NCI-H510A (cell line): ENCODE measurements at regions not wholly inside any gene's neighbourhood (a gene's known extent, or its start where the extent isn't known, plus 50 kb on each side); places are given as distances from the start of the nearest gene placed in this dataset.
A peak's percentile ranks its signal among the peaks of the same experiment; 100 is the strongest.
"Not testable (repeated sequence)": the region's sequence is repeated elsewhere in the genome, so short reads cannot be mapped to it uniquely, and the experiment has no call there.

Experiments used
- DNase-seq: peaks from one replicate; lab custom pipeline; 2025; lab: John Stamatoyannopoulos, UW

DNA sequence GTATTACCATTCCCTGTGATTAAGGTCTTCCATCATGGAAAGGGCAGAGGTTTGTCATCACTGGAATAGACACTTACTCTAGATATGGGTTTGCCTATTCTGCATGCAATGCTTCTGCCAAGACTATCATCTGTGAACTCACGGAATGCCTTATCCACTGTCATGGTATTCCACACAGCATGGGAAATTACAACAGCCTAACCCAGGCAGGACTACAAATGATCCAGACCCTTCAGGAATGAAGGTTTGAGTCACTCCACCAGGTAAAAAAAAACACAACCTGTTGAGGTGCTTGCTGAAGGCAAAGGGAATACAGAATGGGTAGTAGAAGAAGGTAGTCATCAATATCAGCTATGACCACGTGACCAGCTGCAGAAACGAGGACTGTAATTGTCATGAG, 89.0 kb upstream of the RANBP6 start:
- not testable (repeated sequence) for DNase-seq

DNA sequence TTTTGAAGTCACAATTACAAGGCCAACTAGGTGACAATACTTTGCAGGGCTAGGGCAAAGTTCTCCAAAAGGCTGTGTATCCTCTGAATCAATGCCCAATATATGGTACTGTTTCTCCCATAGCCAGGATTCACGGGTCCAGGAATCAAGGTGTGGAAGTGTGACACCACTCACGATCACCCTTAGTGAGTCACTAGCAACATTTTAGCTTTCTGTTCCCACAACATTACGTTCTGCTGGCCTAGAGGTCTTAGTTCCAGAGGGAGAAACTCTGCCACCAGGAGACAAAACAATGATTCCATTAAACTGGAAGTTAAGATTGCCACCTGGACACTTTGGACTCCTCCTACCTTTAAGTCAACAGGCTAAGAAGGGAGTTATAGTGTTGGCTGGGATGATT, 88.5 kb upstream of the RANBP6 start:
- not testable (repeated sequence) for DNase-seq

GRCh38 chr9:6102336-6102987, 87.0 kb upstream of the RANBP6 start:
- not testable (repeated sequence) for DNase-seq

GRCh38 chr9:6101725-6102124, 86.3 kb upstream of the RANBP6 start:
- DNase-seq = not testable (repeated sequence)

- not testable (repeated sequence) for DNase-seq
These were observed 83.9 kb upstream of the RANBP6 start for GRCh38 chr9:6099346-6099745.

GRCh38 chr9:6098431-6098830, 83.0 kb upstream of the RANBP6 start:
- DNase-seq = no peak

- DNase-seq = no peak
These were observed 81.4 kb upstream of the RANBP6 start for GRCh38 chr9:6096821-6097220.

- DNase-seq = no peak
These were observed 75.1 kb upstream of the RANBP6 start for GRCh38 chr9:6090277-6091210.

- no peak for DNase-seq
These were observed 73.9 kb upstream of the RANBP6 start for GRCh38 chr9:6089300-6089699.

DNA sequence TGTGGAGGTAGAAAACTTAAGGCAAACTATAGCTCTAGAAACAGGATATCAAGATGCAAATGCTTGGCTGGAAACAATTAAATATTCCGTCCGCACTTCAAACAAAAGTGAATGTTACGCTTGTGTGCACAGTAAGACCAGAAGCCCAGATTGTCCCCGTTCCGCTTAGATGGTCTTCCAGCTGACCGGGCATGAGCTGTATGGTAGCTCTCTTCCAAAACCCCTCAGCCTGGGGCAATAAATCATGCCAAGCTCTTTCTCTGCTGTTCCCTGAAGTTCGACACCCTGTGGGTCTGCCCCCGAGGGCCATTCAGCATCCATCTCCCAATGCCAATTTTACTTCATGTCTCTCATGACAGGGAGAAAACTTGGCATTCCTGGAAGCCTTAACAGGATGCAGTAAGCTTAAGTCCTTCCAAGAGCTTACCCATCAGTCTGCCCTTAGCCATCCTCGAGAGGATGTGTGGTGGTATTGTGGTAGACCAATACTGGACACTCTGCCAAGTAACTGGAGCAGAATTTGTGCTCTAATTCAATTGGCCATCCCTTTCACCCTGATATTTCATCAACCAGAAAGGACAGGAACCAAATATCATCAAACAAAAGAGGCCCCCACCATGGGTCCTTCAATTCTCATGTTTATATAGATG, 70.7 kb upstream of the RANBP6 start:
- no peak for DNase-seq

- peak; percentile 86 for DNase-seq
These were observed 64.8 kb upstream of the RANBP6 start for GRCh38 chr9:6080154-6080716.

DNA sequence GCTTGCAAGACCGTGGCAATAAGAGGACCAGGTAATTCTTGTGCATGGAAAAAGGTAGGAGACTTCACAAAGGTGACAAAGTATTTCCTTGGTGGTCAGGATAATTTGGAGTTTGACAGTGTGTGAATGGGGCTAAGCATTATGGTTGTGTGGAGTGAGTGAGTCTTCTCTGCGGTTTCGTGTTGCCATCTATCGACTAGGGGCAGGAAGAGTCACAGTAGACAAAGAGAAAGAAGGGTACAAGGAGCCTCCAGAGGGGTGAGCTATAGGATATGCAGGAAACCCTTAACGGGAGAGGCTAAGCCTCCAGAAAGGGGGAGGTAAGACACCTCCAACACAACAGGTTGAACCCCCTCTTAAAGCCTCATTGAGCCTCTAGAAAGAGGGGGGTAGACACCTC, 64.0 kb upstream of the RANBP6 start:
- no peak for DNase-seq

DNA sequence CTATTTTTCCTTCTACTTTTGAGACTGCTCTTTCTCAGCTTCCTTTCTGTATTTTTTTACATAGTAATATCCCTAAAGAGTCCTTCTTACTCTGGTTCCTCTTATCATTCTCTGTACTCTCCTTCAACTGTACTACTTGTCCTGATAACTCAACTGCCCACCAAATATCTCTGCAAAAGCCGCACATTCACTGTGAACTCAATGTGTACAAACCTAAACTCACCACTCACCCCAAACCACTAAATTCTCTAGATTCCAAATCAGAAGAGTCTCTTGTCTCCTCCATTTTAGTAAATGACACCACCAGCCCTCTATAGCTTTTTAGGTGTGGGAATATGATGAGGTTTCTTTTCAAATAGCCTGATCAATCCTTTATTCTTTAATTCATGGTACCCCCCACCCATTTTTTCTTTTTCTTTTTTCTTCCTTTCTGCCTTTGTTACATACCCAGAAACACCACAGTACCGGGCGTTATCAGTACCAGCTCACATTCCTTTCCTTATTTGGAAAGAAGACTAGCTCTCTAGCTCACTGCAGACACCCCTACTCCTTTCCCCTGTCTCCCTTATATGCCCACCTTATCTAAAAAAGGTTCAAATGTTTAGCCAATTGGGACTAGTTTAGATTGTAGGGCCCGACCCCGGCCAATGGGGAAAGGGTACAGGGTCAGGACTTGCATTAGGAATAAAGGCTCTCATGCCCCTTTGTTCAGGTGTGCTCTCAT, 63.1 kb upstream of the RANBP6 start:
- no peak for DNase-seq

GRCh38 chr9:6076851-6077250, 61.4 kb upstream of the RANBP6 start:
- no peak for DNase-seq

DNA sequence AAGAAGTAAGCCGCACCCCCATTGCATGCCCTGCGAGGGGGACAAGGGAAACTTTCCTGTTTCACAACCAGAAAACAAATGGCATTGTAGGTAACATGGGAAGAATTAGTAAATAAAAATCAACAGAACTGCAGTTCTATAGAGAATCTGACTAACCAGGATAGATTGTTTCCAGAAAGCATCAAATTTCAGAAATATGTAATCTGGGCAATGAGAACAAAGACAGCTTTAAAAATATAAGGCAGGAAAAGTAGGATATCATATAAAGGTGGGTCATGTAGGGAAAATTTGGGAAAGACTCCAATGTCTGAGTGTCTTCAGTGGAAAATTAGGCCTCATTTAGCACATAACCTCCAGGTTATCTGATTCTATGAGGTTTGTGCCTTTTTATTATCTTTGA, 58.3 kb upstream of the RANBP6 start:
- no peak for DNase-seq

DNA sequence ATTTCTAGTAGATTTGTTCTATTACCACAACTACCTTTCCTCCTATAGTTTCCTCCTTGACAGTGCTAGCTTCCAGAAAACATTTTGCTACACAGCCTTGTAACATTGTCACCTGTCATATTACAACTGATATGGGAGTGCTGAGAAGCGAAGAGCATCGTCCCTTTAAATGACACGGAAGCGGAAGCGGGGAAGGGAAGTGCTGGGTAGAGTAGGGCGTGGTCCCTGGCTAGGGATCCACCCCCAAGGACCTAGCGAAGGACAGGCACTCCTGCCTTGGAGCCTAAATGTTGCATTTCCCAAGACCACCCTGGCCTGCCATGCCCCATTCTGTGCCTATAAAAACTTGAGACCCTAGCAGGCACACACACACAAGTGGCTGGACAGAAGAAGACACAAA, 57.4 kb upstream of the RANBP6 start:
- DNase-seq = no peak

- no peak for DNase-seq
These were observed 57.0 kb upstream of the RANBP6 start for GRCh38 chr9:6072453-6072852.

- DNase-seq = no peak
These were observed 53.6 kb upstream of the RANBP6 start for GRCh38 chr9:6068983-6069382.

DNA sequence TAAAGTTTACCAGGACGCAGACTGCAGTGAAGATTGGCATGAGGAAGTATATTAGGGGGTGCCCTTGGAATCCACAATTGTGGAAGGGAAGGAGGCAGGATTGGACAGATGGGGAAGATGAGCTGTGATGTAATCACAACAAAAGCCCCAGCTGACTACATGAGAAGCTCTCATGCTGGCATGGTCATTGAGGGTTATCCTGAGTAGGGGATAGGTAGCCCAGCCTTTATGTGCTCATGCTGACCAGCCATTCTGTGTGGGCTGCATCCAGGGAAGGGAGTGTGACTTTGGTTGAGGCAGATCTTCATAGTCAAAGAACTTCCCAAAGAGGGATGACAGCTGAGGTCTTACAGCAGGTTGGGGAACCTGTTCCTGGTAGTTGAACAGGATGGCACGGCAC, 52.0 kb upstream of the RANBP6 start:
- DNase-seq = no peak
